ENCODE measurements at regions not wholly inside any gene's neighbourhood (a gene's known extent, or its start where the extent isn't known, plus 50 kb on each side); places are given as distances from the start of the nearest gene placed in this dataset.
A peak's percentile ranks its signal among the peaks of the same experiment; 100 is the strongest.

DNA sequence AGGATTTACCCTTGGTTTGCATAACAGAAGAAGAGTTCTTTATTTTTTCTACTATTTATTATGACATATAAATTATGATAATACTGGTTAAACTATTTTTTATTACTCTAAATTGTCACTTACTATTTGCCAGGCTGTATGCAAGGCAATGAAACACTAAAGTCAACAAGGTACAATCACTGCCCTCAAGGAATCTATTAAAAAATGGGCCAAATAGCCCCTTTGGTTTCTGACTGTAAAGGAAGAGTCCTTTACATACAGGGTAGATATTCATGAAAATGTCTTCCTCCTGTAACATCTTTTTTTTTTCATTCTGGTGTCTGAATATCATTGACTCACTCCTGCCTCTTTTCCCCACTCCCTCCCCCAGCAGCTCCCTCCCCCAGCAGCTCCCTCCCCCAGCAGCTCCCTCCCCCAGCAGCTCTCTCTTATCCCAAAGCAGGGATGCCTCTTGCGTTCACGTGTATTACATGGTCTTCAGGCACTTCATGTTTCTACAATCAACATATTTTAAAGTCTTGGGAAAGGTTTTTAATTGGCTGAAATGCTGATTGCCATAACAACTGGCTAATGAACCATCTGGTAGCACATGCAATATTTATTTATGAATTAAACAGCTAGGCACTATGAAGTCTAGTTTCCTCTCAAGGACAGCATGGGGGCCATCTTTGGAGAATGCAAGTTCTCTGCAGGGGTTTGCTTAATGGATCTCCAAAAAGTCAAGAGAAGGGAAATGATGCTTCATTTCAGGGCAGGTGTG lies 400.4 kb upstream of the PLXNA2 start:
- no peak for FAIRE-seq

DNA sequence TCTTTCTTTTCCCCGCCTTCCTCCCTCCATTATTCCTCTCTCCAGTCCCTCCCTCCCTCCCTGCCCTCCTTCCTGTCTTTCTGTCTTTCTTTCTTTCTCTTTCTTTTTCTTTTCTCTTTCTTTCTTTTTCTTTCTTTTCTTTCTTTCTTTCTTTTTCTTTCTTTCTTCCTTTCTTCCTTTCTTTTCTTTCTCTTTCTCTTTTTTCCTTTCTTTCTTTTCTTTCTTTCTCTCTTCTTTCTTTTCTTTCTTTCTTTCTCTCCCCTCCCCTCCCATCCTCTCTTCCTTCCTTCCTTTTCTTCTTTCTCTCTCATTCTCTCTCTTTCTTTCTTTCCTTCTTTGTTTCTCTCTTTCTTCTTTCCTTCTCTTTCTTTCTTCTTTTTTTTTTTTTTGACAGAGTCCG lies 402.2 kb upstream of the PLXNA2 start:
- FAIRE-seq: no peak

DNA sequence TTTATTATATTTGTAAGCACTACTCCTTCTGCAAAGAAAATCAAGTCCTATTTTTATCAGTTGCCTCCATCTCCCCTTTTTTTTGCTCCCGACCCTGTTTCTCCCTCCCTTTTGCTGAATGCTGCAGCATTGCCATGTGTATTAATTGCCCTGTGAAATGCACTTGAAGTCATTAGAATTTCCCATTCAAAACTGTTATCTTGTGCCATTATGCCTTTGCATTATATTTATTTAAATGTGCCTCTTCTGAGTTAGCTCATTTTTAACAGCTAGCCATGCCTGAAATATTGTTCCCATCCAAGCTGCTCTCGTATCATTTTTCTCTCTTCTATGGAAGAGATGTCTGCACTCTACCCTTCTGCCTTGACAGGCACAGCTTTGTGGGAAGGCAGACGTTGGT lies 404.0 kb upstream of the PLXNA2 start:
- no peak for FAIRE-seq

DNA sequence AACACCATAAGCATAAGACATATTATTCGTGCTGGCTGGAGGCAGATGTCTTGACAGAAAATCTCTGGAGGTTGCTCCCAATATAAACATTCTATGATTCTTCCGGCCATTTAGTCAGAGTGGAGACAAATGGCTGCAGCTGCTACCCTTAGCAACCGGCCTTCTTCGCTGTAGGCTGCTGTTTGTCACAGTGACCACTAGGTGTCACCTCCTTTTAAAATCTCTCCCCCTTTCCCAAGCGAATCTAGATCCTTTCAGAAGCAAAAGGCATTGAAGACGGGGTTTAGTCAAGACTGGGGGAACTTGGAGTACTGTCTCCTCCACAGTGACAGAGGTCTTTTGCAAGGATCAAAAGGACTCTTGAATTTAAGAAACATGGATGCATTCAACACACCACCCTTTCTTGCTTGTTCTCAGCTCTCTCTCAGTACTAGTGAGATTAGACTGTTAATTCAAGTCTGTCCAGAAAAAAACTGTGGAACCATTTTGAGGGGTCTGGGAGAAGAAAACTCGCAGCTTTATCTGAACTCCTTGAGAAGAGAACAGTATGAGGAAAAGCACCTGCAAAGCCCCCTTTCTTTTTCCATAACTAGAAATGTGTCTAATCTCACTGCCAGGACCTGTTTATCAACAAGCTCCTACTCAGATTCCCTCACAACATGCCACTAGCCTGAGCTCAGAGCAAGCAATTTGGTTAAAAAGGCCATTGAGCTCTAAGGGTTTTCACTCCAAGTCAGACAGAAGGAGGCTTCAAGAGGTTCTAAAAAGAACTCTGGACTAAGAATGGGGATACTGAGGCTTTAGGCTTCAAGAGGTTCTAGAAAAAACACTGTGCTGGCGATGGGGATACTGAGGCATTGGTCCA lies 408.3 kb upstream of the PLXNA2 start:
- peak; percentile 94 for FAIRE-seq

DNA sequence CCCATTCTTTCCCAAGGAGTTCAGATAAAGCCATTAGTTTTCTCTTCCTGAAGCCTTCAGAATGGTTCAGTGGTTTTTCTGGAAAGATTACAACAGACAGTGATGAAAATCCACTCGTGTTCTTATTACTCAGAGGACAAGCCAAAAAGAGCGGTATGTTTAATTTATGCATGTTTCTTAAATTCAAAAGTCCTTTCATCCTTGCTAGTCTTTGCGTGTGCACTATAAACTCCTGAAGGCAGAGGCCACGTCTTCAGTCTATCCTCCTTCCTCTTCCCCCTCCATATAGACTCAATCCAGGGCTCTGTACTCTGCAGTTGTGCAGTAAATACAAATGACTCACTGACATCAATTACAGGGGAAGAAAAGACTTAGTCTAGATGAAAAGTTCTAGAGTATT lies 409.2 kb upstream of the PLXNA2 start:
- no peak for FAIRE-seq

DNA sequence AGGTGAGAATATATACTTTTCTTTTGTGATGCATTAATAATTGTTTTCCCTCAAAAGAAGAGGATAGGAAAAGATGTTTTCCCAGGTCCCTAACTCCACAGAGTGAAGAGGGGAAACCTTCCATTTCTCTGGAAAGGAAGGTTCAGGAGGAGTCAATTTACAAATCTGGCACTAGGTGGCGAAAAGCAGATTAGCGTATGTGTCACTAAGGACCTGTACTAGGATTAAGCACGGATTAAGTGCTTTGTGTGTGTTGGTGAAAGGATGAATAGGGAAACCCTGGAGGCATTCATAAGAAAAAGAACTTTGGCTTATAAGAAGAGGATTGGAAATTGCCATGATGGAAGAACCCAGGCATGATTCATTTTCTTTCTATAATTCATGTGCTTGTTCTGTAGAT lies 410.1 kb upstream of the PLXNA2 start:
- FAIRE-seq: peak; percentile 15

DNA sequence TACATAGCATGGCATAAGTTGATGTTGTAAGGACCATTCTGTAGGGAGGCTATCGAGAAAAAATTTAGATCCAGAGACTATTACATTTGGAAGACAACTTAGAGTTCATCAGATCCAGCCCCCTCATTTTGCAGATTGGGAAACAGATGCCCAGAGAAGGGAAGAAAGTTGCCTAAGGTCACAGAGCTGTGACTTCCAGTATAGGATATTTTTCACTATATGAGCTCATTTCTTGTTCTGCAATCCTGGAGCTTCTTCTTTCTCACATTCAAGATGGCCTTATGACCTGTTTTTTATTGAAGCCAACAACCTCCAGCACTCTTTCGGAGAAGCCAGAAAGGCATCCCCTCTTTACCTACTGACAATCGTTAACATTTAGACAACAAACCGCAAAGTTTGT lies 421.8 kb upstream of the PLXNA2 start:
- no peak for FAIRE-seq

DNA sequence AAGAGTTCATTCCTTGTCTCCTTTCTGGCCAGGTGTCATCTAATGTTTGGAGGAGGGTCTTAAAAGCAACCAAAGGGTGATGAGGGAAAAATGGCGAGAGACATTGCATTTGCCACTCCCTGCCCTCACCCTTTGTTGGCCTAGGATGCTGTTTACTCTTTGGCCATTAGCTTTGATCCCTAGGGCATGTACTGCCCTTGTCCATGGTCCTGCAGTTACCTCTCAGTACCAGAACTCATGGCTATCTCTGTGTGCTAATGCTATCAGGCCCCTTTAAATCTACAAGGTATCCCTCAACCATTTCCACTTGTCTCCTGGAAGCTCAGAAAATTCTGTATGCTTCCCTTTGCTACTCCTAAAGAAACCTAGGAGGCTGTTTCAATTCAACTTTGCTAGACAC lies 424.8 kb upstream of the PLXNA2 start:
- no peak for FAIRE-seq

DNA sequence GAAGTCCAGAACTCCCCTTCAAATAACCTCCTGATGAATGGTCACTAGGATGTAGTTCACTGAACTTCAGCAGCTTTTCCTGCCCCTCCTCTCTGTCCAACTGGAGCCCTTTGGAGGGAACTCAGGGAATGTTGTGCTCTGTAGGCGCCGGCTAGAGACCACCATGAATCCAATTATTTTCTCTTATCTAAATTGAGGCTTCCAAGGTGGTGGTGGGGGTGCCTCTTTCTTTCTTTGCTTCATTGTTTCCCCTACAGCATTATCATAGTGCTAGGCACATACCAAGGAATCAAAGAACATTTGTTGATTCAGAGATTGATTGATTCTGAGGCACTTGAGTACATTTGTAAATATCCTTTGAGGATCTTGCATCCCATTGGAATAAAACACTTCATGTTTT lies 426.6 kb upstream of the PLXNA2 start:
- no peak for FAIRE-seq

DNA sequence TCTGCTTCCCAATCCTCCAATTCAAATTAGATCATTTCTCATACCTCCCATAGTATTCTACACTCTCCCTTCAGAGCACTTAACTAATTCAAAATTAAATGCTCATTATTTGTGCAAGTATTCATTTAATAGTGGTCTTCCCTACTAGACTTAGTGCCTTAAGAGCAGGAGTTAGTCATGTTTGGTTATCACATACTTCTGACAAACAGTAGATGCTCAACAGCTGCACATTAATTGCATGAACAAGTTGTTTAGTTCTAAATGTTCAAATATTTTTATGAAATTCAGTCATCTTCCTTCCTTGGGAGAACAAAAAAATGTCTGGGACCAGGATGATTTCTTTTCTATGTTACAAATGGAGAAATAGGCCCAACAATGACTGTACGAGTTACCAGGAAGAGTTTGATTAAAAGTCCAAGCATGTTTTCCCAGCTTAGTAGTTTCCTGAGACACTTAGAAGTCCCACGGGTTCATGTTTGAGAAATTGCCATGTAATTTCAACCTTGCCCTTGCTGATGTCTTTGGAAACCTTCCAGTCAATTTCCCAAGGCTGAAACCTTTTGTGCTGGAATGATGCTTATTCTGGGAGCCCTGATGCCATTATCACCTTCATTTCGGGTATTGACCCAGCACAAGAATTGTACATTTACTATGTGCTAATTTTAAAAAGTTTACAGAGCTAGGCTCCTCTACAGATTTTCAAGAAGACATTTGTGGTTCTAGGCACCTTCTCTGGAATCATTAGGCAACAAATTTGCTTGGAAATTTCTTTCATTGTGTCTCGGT lies 437.9 kb upstream of the PLXNA2 start:
- no peak for FAIRE-seq

DNA sequence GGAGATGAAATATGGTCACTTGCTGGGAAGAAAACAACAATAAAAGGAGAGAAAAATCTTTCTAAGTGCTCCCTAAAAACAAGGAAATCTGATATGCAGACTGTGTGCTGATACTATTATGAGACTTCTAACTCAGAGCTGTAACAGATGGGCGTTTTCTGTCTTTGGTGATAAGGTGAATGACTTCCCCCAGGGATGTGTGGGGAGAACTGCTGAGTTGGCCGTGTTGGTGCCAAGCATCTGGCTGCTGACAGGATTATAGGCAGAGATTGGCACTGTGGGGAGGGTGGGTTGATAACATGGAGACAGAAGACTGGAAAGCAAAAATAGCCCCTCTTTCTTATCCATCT lies 438.5 kb upstream of the PLXNA2 start:
- no peak for FAIRE-seq

DNA sequence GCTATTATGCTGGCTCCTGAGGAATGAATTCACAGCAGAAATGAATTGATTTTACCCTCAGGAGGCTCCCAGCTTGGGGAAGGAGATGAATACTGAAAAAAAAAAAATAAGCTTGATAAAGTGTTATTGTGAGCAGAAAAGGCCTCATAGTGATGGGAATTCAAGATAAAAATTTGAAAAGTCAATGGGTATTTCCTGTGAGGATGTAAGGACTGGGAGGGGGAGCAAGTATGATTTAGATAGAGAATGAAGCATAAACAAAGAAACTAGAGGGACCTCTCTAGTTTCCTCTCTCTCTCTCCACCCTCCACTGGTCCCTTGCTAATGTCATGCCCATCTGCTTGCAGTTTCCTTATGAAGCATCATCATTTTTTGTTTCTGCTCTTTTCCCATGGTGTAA lies 439.0 kb upstream of the PLXNA2 start:
- FAIRE-seq: no peak

DNA sequence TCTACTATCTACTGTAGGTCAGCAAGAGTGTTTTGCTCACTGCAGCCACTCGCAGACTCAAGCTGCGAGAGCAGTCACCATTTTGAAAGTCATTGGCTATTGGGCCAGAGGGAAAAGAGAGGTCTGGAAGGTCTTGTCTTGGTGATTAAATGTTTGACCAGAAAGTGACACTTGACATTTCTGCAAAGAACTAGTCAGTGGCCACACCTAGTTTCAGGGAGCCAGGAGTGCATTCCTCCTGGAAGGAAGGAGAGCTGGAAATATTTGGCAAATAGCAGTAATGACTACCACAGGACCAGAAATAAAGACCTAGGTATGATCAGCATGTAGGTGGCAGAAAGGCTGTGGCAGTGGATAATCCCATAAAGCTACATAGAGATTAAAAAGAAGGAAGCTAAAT lies 440.0 kb upstream of the PLXNA2 start:
- FAIRE-seq: no peak

DNA sequence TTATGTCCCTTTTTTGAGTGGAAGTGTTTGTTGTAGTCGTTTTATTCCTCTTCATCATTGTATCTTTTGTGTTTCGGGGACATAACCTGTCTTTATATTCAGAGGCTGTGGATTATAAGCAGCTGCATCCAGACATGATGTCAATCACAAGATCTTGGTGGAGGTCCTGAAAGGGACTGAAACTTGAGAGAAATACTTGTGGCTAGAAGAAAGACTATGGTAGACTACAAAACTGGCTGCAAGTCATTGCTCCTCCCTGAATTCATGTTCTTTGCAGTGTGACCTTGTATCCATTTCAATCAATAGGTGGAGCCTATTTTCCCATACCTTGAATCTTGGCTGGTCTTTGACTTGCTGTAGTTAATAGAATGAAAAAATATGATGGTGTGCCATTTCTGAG lies 442.4 kb upstream of the PLXNA2 start:
- no peak for FAIRE-seq

DNA sequence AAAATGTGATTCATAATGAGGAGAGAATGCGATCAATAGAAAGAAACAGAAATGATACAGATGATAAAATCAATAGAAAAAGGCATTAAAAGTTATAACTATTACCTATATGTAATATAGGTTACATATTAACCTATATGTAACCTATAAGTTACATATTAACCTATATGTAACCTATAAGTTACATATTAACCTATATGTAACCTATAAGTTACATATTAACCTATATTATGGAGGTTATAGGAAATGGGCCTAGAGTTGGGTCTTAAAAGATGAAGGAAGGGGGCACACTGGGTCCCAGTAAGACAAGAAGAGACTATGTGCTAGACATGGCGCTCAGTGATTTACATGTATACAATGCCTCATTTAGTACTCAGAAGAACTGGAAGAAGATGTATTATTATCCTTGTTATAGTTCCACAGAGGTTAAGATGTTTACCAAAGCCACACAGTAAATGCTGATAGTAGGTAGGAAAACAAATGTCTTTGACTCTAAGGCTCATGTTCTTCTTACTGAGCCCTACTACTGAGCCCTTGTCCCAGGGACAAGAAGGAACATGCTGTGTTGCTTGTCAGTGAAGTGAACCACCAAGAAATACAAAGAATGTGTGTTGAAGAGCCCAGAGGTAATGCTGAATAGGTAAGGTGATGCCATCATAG lies 444.6 kb upstream of the PLXNA2 start:
- FAIRE-seq: peak; percentile 13

DNA sequence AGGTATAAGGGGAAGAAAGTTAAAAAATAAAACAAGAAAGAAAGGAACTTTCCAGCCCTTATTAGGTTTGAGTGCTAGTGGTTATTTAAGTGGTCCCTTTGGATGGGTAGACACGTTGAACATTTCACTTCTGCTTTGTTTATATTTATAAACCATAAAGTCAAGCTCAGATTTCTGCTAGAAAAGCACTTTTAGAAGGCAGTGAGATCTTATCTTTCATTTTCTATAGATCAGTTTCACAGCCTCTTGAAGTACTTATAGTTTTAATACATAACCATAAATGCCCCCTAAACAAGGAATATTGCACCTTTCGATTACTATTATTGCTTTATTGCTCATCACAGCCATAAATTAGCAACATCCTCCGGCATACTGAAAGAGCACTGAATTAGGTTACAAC lies 446.8 kb upstream of the PLXNA2 start:
- FAIRE-seq: no peak

DNA sequence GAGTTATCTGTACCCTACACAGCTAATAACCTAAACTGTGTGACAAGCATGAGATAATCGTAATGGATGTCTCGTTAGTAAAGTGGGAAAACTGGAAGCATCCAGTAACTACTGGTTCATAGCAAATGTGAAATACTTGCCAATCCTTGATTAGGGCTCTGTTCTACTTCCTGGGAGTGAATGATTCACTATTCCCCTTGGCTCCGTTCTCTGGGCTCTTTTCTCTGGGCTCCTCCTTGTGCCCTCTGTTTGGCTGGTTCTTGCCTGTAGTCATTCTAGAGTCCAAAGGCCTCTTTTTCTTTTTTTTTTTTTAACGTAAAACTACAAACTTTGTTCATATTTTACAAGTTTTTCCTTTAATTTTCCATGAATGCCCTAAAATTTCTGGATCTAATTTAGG lies 465.8 kb upstream of the PLXNA2 start:
- FAIRE-seq: no peak

DNA sequence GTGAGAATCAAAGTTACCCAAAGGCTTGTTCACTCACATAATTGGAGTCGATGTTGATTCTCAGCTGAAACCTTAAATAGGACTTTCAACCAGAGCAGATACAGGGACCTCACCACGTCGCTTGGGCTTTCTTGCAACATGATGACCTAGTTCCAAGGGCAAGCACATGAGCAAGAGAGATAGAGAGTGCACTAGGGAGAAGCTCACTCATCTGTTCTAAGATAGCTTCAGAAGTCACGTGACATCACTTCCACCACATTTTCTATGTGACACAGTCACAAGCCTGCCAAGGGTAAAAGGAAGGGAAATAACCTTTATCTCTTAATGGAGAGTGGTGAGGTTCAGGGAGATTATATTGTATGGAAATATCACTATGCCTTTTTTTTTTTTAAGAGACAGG lies 470.1 kb upstream of the PLXNA2 start:
- no peak for FAIRE-seq

DNA sequence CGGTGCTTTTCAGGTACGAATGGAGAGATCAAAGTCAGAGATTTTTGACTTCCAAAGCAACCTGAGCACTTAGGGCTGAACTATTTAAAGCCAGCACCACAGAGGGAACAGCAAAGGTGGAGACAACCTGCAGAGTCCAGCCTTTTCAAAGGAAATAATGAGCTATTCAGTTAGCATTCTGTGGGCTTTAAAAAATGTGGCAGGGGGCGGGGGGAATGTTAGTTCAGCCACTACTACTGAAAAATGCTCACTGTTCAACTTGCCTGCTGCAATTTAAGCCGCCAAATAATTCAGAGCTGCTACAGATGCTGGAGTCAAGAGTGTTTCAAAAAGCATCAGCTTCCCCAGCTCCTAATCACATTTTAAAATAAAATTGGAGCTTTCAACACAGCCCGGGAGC lies 473.3 kb upstream of the PLXNA2 start:
- no peak for FAIRE-seq

DNA sequence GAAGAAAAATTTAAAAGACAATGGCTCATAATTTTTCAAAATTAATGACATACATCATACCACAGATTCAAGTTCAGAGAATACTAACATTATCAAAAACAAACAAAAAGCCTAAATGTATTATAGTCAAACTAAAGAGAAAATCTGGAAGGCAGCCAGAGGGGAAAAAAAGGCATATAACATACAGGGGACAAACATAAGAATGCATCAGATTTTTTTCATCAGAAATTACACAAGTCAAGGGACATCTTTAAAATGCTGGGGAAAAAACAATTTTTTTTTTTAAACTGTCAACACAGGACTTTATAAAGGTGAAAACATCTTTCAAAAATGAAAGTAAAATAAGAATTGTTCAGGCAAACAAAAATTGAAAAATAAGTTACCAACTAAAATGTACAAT lies 478.4 kb upstream of the PLXNA2 start:
- FAIRE-seq: peak; percentile 44

DNA sequence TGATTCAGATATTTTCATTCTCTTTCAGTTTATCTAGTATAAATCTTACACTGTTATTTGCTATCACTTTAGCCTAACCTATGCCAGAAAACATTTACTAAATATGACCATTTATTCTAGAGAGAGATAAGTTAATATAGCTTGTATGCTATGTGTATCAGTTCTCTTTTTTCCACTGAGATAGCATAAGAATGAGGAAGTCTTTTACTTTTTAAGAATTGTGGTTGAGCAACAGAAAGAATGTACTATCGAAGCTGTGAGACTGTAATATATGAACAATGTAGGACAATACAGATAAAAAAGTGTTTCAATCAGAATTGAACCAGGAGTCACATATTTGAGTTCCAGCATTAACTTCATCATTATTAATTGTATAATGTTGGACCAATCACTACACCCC lies 479.9 kb upstream of the PLXNA2 start:
- FAIRE-seq: no peak

DNA sequence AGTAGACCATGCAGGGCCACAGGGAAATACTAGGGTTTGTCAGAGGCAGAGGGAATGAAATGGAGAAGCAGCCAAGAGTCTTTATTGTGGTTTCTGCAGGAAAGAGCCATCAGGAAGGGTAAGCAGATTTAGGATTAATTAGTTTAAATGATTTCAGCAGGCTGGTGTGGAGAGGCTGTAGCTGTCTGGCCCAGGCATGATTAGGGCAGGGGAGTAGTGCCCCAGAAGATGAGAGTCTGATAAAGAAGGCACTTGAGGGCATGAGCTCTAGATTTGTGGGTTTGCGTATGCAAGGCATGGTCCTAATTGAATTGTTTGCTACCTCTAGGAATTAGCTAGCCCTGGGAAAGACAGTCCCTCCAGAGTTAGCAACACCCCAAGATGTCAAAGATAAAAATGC lies 484.6 kb upstream of the PLXNA2 start:
- no peak for FAIRE-seq
